SK-N-MC (cell line): ENCODE measurements at regions not wholly inside any gene's neighbourhood (a gene's known extent, or its start where the extent isn't known, plus 50 kb on each side); places are given as distances from the start of the nearest gene placed in this dataset.

ENCODE experiments used
- EZH2 ChIP-seq: fragments of 200-600 bp; sonication (generic); IDR thresholded peaks from one replicate; pipeline ENCODE4 v1.6.1; 2017; ENCODE audit warnings: antibody characterized with exemption
- POLR2AphosphoS5 ChIP-seq: IDR thresholded peaks from 2 replicates; pipeline ENCODE4 v1.6.1; 2012; ENCODE audit warnings: mild to moderate bottlenecking, low read depth, low read length, borderline replicate concordance

DNA sequence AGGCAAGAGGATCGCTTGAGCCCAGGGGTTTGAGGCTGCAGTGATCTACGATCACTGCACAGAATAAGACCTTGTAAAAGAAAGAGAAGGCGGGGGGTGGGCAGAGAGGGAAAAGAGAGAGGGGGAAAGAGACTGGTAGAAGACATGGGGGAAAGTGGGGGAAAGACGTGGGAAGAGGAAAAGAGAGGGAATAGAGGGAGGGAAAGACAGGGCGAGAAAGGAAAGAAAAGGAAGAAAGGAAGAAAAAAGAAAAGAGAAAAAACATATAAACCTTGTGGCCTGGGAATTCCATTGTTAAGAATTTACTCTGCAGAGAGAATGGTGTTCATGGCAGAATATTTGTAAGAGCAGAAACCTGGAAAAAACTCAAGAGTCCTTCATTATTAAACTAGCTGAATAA lies 120.4 kb downstream of the RMI2 start:
- TF ChIP-seq POLR2AphosphoS5 (no peak), EZH2 (no peak)
